Neural progenitor cell (in vitro differentiated cells): ENCODE measurements at regions not wholly inside any gene's neighbourhood (a gene's known extent, or its start where the extent isn't known, plus 50 kb on each side); places are given as distances from the start of the nearest gene placed in this dataset.
A peak's percentile ranks its signal among the peaks of the same experiment; 100 is the strongest.

ENCODE experiments used
- DNase-seq: peaks from one replicate; pipeline ENCODE4 v3.0.0-alpha.2; 2016; ENCODE audit warnings: low spot score
- H2AFZ ChIP-seq: fragments of 200-600 bp; sonication (generic); replicated peaks from 2 replicates; pipeline ENCODE4 v1.6.1; 2016; ENCODE audit warnings: antibody characterized with exemption
- H3F3A ChIP-seq: fragments of 200-600 bp; sonication (generic); 2 replicates; pipeline ENCODE4 v1.6.1; 2016; ENCODE audit warnings: antibody characterized with exemption, low read depth
- H3K27ac ChIP-seq: fragments of 200-600 bp; sonication (generic); 2 replicates; pipeline ENCODE4 v1.5.1; 2016; ENCODE audit warnings: mild to moderate bottlenecking
- H3K27me3 ChIP-seq: fragments of 200-600 bp; sonication (generic); 2 replicates; pipeline ENCODE4 v1.6.1; 2016; ENCODE audit warnings: mild to moderate bottlenecking, moderate library complexity
- H3K36me3 ChIP-seq: fragments of 200-600 bp; sonication (generic); 2 replicates; pipeline ENCODE4 v1.5.1; 2016
- H3K4me1 ChIP-seq: fragments of 200-600 bp; sonication (generic); 2 replicates; pipeline ENCODE4 v1.6.1; 2016; ENCODE audit warnings: mixed run types
- H3K4me2 ChIP-seq: fragments of 200-600 bp; sonication (generic); 2 replicates; pipeline ENCODE4 v1.6.1; 2016
- H3K4me3 ChIP-seq: fragments of 200-600 bp; sonication (generic); 2 replicates; pipeline ENCODE4 v1.5.1; 2016
- H3K79me2 ChIP-seq: fragments of 200-600 bp; sonication (generic); 2 replicates; pipeline ENCODE4 v1.6.1; 2016; ENCODE audit warnings: low read depth
- H3K9ac ChIP-seq: fragments of 200-600 bp; sonication (generic); 2 replicates; pipeline ENCODE4 v1.6.1; 2016
- H3K9me3 ChIP-seq: fragments of 200-600 bp; sonication (generic); 2 replicates; pipeline ENCODE4 v1.5.1; 2016; ENCODE audit warnings: low read depth
- H4K20me1 ChIP-seq: fragments of 200-600 bp; sonication (generic); 2 replicates; pipeline ENCODE4 v1.6.1; 2016; ENCODE audit warnings: low read depth
- H3K27ac Mint-ChIP-seq: 3 replicates; pipeline ENCODE4 v1.8.0; 2021; ENCODE audit warnings: mixed read lengths
- H3K27me3 Mint-ChIP-seq: 2 replicates; pipeline ENCODE4 v1.8.0; 2022; ENCODE audit warnings: low read depth, mild to moderate bottlenecking, inconsistent platforms, moderate library complexity, mixed read lengths; ENCODE audit not compliant: insufficient read depth
- H3K36me3 Mint-ChIP-seq: 3 replicates; pipeline ENCODE4 v1.8.0; 2021; ENCODE audit warnings: mixed read lengths
- H3K4me1 Mint-ChIP-seq: 3 replicates; pipeline ENCODE4 v1.8.0; 2021; ENCODE audit warnings: mixed read lengths
- H3K4me3 Mint-ChIP-seq: 3 replicates; pipeline ENCODE4 v1.8.0; 2021; ENCODE audit warnings: mild to moderate bottlenecking, moderate library complexity, mixed read lengths
- H3K9me3 Mint-ChIP-seq: 3 replicates; pipeline ENCODE4 v1.8.0; 2020; ENCODE audit warnings: mixed read lengths
- EZH2 ChIP-seq: fragments of 200-600 bp; sonication (generic); IDR thresholded peaks from 2 replicates; pipeline ENCODE4 v1.6.1; 2017; ENCODE audit warnings: antibody characterized with exemption, mild to moderate bottlenecking, moderate library complexity
- EZH2phosphoT487 ChIP-seq: fragments of 200-600 bp; sonication (generic); IDR thresholded peaks from 2 replicates; pipeline ENCODE4 v1.6.1; 2017; ENCODE audit warnings: antibody characterized with exemption
- TF ChIP-seq, protein P1 (sequence below): fragments of 200-600 bp; sonication (generic); IDR thresholded peaks from 2 replicates; pipeline ENCODE4 v1.5.1; 2017; ENCODE audit warnings: antibody characterized with exemption, mild to moderate bottlenecking

DNA sequence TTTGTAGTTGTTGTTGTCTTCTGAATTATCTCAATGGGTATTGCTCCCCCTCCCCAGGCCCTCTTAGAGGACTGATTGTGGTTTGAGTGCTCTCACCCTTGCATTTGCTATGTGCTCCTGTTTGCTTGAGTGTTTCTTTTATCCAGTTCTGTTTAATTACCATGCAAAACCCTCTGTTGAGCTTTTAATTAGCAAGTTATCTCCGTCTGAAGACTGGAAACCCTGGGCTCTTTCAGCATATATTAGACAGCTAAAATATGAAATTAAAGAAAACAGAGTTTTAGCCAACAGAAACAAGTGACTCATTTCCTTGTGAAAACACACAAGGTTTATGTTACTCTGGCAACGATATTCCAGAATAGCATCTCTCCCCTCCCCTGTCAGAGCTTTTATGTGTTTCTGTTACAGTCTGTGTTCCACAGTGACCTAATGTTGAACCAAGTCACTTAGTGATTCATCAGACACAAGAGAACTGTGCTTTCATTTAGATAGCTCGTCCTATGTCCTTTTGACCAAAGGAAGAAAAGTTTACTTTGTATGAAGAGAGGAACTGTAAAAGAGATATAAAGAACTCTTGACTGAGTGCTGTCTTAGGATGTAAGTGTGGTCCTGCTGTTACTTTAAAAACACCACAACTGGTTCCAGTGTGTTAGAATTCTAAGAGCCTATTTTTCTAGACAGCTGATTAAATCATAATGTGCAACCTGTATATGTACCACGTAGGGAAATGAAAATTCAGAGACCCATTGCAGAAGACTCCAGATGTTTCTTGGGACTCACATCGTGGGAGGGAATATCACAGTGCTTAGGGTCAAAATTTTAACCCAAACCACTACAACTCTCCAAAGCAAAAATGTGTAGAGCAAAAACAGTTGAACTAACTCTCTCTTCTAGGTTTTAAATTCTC is 172.8 kb upstream of the RBMS1 start:
- H3K36me3 Mint-ChIP-seq, result no peaks in the 10 kb centered on the region
- peaks cover 19% of the 10 kb centered on the region for H3K4me1 Mint-ChIP-seq
- Histone ChIP-seq H3K36me3 (no peaks in the 10 kb centered on the region), H2AFZ (no peak overlapping the region), H3K4me3 (no peak overlapping the region), H3K4me2 (no peak overlapping the region), H3F3A (no peaks in the 10 kb centered on the region), H3K79me2 (no peaks in the 10 kb centered on the region), H3K4me1 (peaks cover 4% of the 10 kb centered on the region), H3K9ac (no peak overlapping the region), H3K27ac (no peak overlapping the region), H4K20me1 (no peaks in the 10 kb centered on the region), H3K9me3 (no peaks in the 10 kb centered on the region), H3K27me3 (no peaks in the 10 kb centered on the region)
- peak overlapping the region; percentile 47 for H3K27ac Mint-ChIP-seq
- H3K9me3 Mint-ChIP-seq, result peaks cover 3% of the 10 kb centered on the region
- H3K4me3 Mint-ChIP-seq, result no peak overlapping the region
- DNase-seq, result no peak
- H3K27me3 Mint-ChIP-seq, result no peaks in the 10 kb centered on the region
- TF ChIP-seq, protein P1, sequence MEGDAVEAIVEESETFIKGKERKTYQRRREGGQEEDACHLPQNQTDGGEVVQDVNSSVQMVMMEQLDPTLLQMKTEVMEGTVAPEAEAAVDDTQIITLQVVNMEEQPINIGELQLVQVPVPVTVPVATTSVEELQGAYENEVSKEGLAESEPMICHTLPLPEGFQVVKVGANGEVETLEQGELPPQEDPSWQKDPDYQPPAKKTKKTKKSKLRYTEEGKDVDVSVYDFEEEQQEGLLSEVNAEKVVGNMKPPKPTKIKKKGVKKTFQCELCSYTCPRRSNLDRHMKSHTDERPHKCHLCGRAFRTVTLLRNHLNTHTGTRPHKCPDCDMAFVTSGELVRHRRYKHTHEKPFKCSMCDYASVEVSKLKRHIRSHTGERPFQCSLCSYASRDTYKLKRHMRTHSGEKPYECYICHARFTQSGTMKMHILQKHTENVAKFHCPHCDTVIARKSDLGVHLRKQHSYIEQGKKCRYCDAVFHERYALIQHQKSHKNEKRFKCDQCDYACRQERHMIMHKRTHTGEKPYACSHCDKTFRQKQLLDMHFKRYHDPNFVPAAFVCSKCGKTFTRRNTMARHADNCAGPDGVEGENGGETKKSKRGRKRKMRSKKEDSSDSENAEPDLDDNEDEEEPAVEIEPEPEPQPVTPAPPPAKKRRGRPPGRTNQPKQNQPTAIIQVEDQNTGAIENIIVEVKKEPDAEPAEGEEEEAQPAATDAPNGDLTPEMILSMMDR, result no peak
- TF ChIP-seq EZH2, result no peak
- TF ChIP-seq EZH2phosphoT487, result no peak

DNA sequence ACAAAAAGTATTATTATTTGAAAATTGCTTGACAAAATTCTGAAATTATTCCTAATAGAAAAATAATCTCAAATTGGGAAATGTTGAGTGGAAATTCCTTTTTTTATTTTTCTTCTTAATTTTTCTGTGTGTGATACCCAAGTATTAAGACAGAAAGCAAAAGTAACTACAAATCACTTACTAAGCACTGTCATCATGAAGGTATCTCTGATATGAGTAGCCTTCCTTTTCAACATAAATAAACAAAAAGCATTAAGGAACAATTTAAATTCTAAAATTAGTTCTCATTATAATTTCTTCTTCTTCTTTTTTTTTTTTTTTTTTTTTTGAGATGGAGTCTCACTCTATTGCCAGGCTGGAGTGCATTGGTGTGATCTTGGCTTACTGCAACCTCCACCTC is 174.2 kb upstream of the RBMS1 start:
- Mint-ChIP-seq H3K4me1 (peaks cover 19% of the 10 kb centered on the region), H3K4me3 (no peak overlapping the region), H3K9me3 (peaks cover 3% of the 10 kb centered on the region), H3K27me3 (no peaks in the 10 kb centered on the region), H3K36me3 (no peaks in the 10 kb centered on the region), H3K27ac (no peak overlapping the region)
- DNase-seq, result no peak
- Histone ChIP-seq H2AFZ (no peak overlapping the region), H3K9ac (no peak overlapping the region), H3K27ac (no peak overlapping the region), H3F3A (no peaks in the 10 kb centered on the region), H3K4me3 (no peak overlapping the region), H3K4me1 (peaks cover 4% of the 10 kb centered on the region), H3K27me3 (no peaks in the 10 kb centered on the region), H3K4me2 (no peak overlapping the region), H3K9me3 (no peaks in the 10 kb centered on the region), H3K79me2 (no peaks in the 10 kb centered on the region), H3K36me3 (no peaks in the 10 kb centered on the region), H4K20me1 (no peaks in the 10 kb centered on the region)
- TF ChIP-seq EZH2 (no peak), EZH2phosphoT487 (no peak)
- TF ChIP-seq, protein P1, result no peak

DNA sequence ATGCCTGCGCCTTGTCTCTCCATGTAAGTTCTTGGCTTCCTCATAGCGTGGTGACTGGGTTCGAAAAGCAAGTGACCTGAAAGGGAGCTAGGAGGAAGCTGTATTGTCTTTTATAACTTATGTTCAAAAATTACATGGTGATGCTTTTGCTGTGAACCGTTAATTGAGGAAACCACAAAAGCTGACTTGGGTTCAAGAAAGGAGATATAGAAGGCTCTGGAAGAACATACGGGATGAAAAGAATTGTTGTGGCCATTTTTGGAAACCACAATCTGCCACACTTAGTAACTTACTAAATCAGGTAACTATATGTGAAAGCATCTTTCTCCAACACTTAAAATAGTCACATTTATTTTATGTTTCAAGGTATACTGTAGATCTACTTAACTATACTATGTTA is 177.0 kb upstream of the RBMS1 start:
- no peak for DNase-seq
- H4K20me1 ChIP-seq, result no peaks in the 10 kb centered on the region
- H3F3A ChIP-seq, result no peaks in the 10 kb centered on the region
- Mint-ChIP-seq H3K27me3 (no peaks in the 10 kb centered on the region), H3K4me3 (no peak overlapping the region), H3K9me3 (peaks cover 16% of the 10 kb centered on the region), H3K27ac (no peak overlapping the region), H3K36me3 (no peaks in the 10 kb centered on the region), H3K4me1 (peaks cover 19% of the 10 kb centered on the region)
- H3K4me1 ChIP-seq, result peaks cover 4% of the 10 kb centered on the region
- no peak overlapping the region for H3K9ac ChIP-seq
- TF ChIP-seq, protein P1, result no peak
- TF ChIP-seq EZH2phosphoT487 (no peak), EZH2 (no peak)
- H3K4me2 ChIP-seq, result no peak overlapping the region
- peaks cover 6% of the 10 kb centered on the region for H3K9me3 ChIP-seq
- H2AFZ ChIP-seq, result no peak overlapping the region
- H3K4me3 ChIP-seq, result no peak overlapping the region
- H3K36me3 ChIP-seq, result no peaks in the 10 kb centered on the region
- H3K27ac ChIP-seq, result no peak overlapping the region
- H3K27me3 ChIP-seq, result no peaks in the 10 kb centered on the region
- H3K79me2 ChIP-seq, result no peaks in the 10 kb centered on the region
